H1 (cell line): ENCODE measurements at regions not wholly inside any gene's neighbourhood (a gene's known extent, or its start where the extent isn't known, plus 50 kb on each side); places are given as distances from the start of the nearest gene placed in this dataset.

Source experiments
- CTCF ChIA-PET: fragments of 300-600 bp; sonication (Branson Sonifier 250); formaldehyde crosslinking; loops from one replicate; lab custom pipeline; 2021; ENCODE audit not compliant: partially characterized antibody; lab: Charles Lee
- POLR2A ChIA-PET: fragments of 300-600 bp; sonication (Branson Sonifier 250); formaldehyde crosslinking; loops from one replicate; lab custom pipeline; 2021; ENCODE audit warnings: inconsistent platforms; ENCODE audit not compliant: partially characterized antibody; lab: Charles Lee
- DNase-seq, 2 experiments: peaks; one replicate each; pipeline versions ENCODE4 v3.0.0 to v3.0.0-alpha.2; 2010 to 2022; ENCODE audit warnings: low spot score in 2 of 2, low read depth in 1 of 2, mixed read lengths in 1 of 2
- FAIRE-seq: peaks from 2 replicates; lab custom pipeline; 2011; peaks lifted over from hg19 to GRCh38; lab: Jason Lieb, UNC
- H2AFZ ChIP-seq: 2 replicates; pipeline ENCODE4 v1.8.1; 2012; ENCODE audit warnings: low read length, inconsistent platforms
- H2AK5ac ChIP-seq: 2 replicates; pipeline ENCODE4 v1.6.1; 2013; ENCODE audit warnings: low read depth, low read length
- H2BK120ac ChIP-seq: replicated peaks from 2 replicates; pipeline ENCODE3; 2013; ENCODE audit warnings: low read depth, low read length, inconsistent platforms
- H2BK12ac ChIP-seq: 2 replicates; pipeline ENCODE4 v1.6.1; 2013; ENCODE audit warnings: low read depth, low read length
- H2BK15ac ChIP-seq: 2 replicates; pipeline ENCODE4 v1.6.1; 2013; ENCODE audit warnings: low read length
- H2BK20ac ChIP-seq: 2 replicates; pipeline ENCODE4 v1.6.1; 2013; ENCODE audit warnings: low read length
- H2BK5ac ChIP-seq: 2 replicates; pipeline ENCODE4 v1.6.1; 2013; ENCODE audit warnings: low read depth, low read length
- H3K14ac ChIP-seq: 2 replicates; pipeline ENCODE4 v1.6.1; 2013; ENCODE audit warnings: inconsistent platforms; ENCODE audit not compliant: insufficient read length
- H3K18ac ChIP-seq: 2 replicates; pipeline ENCODE4 v1.6.1; 2013; ENCODE audit warnings: low read length; ENCODE audit errors: extremely low read depth
- H3K23ac ChIP-seq: 2 replicates; pipeline ENCODE4 v1.6.1; 2013; ENCODE audit warnings: inconsistent platforms; ENCODE audit not compliant: insufficient read length
- H3K23me2 ChIP-seq: 2 replicates; pipeline ENCODE4 v1.6.1; 2013; ENCODE audit warnings: low read depth, low read length
- H3K27ac ChIP-seq: 2 replicates; pipeline ENCODE4 v1.6.1; 2011; ENCODE audit warnings: low read depth, low read length, inconsistent platforms
- H3K27me3 ChIP-seq, 4 experiments: replicated peaks in 1 of 4; 1 replicate in 1 of 4; 2 replicates in 3 of 4; pipeline versions ENCODE4 v1.6.1 to v1.8.1; 2011 to 2013; ENCODE audit warnings: low read length in 3 of 4, mild to moderate bottlenecking in 3 of 4, inconsistent platforms in 2 of 4, mixed read lengths in 2 of 4, moderate library complexity in 1 of 4; ENCODE audit not compliant: control insufficient read depth in 3 of 4, insufficient read depth in 3 of 4; ENCODE audit errors: extremely low read depth in 1 of 4
- H3K36me3 ChIP-seq, 4 experiments: 2 replicates each; pipeline versions ENCODE4 v1.6.1 to v1.8.1; 2011 to 2013; ENCODE audit warnings: mild to moderate bottlenecking in 4 of 4, low read length in 3 of 4, moderate library complexity in 2 of 4, control low read depth in 1 of 4, inconsistent platforms in 1 of 4; ENCODE audit not compliant: insufficient read depth in 4 of 4, control insufficient read depth in 2 of 4
- H3K4ac ChIP-seq: replicated peaks from 2 replicates; pipeline ENCODE3; 2013; ENCODE audit warnings: low read length, low read depth, mixed read lengths, inconsistent platforms; ENCODE audit not compliant: insufficient read length
- H3K4me1 ChIP-seq, 4 experiments: replicated peaks in 1 of 4; 1 replicate in 1 of 4; 2 replicates in 3 of 4; pipeline versions ENCODE4 v1.6.1 to v1.8.1; 2011 to 2013; ENCODE audit warnings: low read length in 3 of 4, inconsistent platforms in 2 of 4, mixed read lengths in 1 of 4; ENCODE audit not compliant: insufficient read depth in 4 of 4, control insufficient read depth in 3 of 4
- H3K4me2 ChIP-seq, 2 experiments: 2 replicates each; pipeline versions ENCODE4 v1.6.1 to v1.8.1; 2011 to 2013; ENCODE audit warnings: low read depth in 2 of 2, low read length in 2 of 2, control low read depth in 1 of 2, inconsistent platforms in 1 of 2, mild to moderate bottlenecking in 1 of 2; ENCODE audit not compliant: insufficient read depth in 1 of 2
- H3K4me3 ChIP-seq, 4 experiments: fragments of 200-600, 300-600 bp in 1 of 4; sonication (generic), shearing (Covaris generic), sonication (Bioruptor Twin) in 1 of 4; 2 replicates each; pipeline versions ENCODE4 v1.5.1 to v1.8.1; 2011 to 2016; ENCODE audit warnings: low read length in 4 of 4, low read depth in 3 of 4, control low read depth in 2 of 4, inconsistent platforms in 2 of 4, mild to moderate bottlenecking in 2 of 4, mixed read lengths in 1 of 4, moderate library complexity in 1 of 4; ENCODE audit not compliant: insufficient read depth in 2 of 4; ENCODE audit errors: extremely low read depth in 1 of 4
- H3K56ac ChIP-seq: replicated peaks from 2 replicates; pipeline ENCODE3; 2013; ENCODE audit warnings: low read depth, mild to moderate bottlenecking, mixed read lengths, low read length, inconsistent platforms; ENCODE audit not compliant: insufficient read length
- H3K79me1 ChIP-seq: 2 replicates; pipeline ENCODE4 v1.6.1; 2013; ENCODE audit warnings: low read depth, low read length, control low read depth
- H3K79me2 ChIP-seq, 2 experiments: 2 replicates each; pipeline versions ENCODE4 v1.6.1 to v1.8.1; 2012 to 2013; ENCODE audit warnings: low read length in 2 of 2, mild to moderate bottlenecking in 2 of 2, inconsistent platforms in 1 of 2; ENCODE audit not compliant: insufficient read depth in 2 of 2, control insufficient read depth in 1 of 2
- H3K9ac ChIP-seq, 4 experiments: replicated peaks in 1 of 4; 1 replicate in 1 of 4; 2 replicates in 3 of 4; pipeline versions ENCODE4 v1.6.1 to v1.8.1; 2011 to 2013; ENCODE audit warnings: low read depth in 3 of 4, low read length in 3 of 4, control low read depth in 2 of 4, mild to moderate bottlenecking in 2 of 4, moderate library complexity in 2 of 4, inconsistent platforms in 1 of 4; ENCODE audit errors: extremely low read depth in 1 of 4
- H3K9me3 ChIP-seq, 2 experiments: 2 replicates each; pipeline versions ENCODE4 v1.6.1 to v1.8.1; 2012 to 2013; ENCODE audit warnings: mild to moderate bottlenecking in 2 of 2, moderate library complexity in 2 of 2, control low read depth in 1 of 2, inconsistent platforms in 1 of 2, low read depth in 1 of 2, low read length in 1 of 2, mixed read lengths in 1 of 2; ENCODE audit not compliant: insufficient read depth in 2 of 2
- H4K20me1 ChIP-seq, 2 experiments: replicated peaks in 1 of 2; 2 replicates each; pipeline versions ENCODE3 to v1.8.1; 2011 to 2013; ENCODE audit warnings: inconsistent platforms in 2 of 2, low read length in 2 of 2, mild to moderate bottlenecking in 1 of 2; ENCODE audit not compliant: insufficient read depth in 2 of 2, control insufficient read depth in 1 of 2
- H4K5ac ChIP-seq: 2 replicates; pipeline ENCODE4 v1.6.1; 2013; ENCODE audit warnings: low read length, low read depth, mixed read lengths, inconsistent platforms; ENCODE audit not compliant: insufficient read length
- H4K8ac ChIP-seq: 2 replicates; pipeline ENCODE4 v1.8.0; 2013; ENCODE audit warnings: mild to moderate bottlenecking, moderate library complexity, low read length, inconsistent platforms; ENCODE audit not compliant: insufficient read depth; ENCODE audit errors: extremely low read depth
- H4K91ac ChIP-seq: replicated peaks from 2 replicates; pipeline ENCODE3; 2013; ENCODE audit warnings: low read length, mixed read lengths, inconsistent platforms; ENCODE audit not compliant: insufficient read length
- BACH1 ChIP-seq: IDR thresholded peaks from 2 replicates; pipeline ENCODE4 v1.6.1; 2012; ENCODE audit warnings: low read length, improper control_type of control experiment
- BCL11A ChIP-seq, 2 experiments: IDR thresholded peaks; one replicate each; pipeline ENCODE4 v1.6.1; 2011; ENCODE audit warnings: low read depth in 2 of 2, low read length in 2 of 2, mild to moderate bottlenecking in 2 of 2
- CHD1 ChIP-seq: IDR thresholded peaks from 2 replicates; pipeline ENCODE4 v1.6.1; 2012; ENCODE audit warnings: low read depth, low read length, improper control_type of control experiment
- EP300 ChIP-seq, 2 experiments: IDR thresholded peaks; 1 replicate in 1 of 2; 2 replicates in 1 of 2; pipeline ENCODE4 v1.6.1; 2011 to 2012; ENCODE audit warnings: low read depth in 2 of 2, low read length in 2 of 2, mild to moderate bottlenecking in 2 of 2, borderline replicate concordance in 1 of 2, inconsistent platforms in 1 of 2, moderate library complexity in 1 of 2
- GTF2F1 ChIP-seq: IDR thresholded peaks from 2 replicates; pipeline ENCODE4 v1.6.1; 2012; ENCODE audit warnings: low read depth, low read length, improper control_type of control experiment, borderline replicate concordance
- HDAC6 ChIP-seq: IDR thresholded peaks from one replicate; pipeline ENCODE4 v1.7.1; 2012; ENCODE audit warnings: low read depth, mild to moderate bottlenecking, inconsistent platforms, low read length, moderate library complexity
- KDM4A ChIP-seq: IDR thresholded peaks from one replicate; pipeline ENCODE4 v1.7.1; 2012; ENCODE audit warnings: low read depth, mild to moderate bottlenecking, moderate library complexity, low read length, inconsistent platforms; ENCODE audit not compliant: severe bottlenecking
- MAX ChIP-seq: IDR thresholded peaks from 2 replicates; pipeline ENCODE4 v1.6.1; 2012; ENCODE audit warnings: inconsistent platforms
- NRF1 ChIP-seq: IDR thresholded peaks from 2 replicates; pipeline ENCODE4 v1.6.1; 2011; ENCODE audit warnings: mild to moderate bottlenecking, low read depth, low read length, improper control_type of control experiment
- POLR2AphosphoS5 ChIP-seq: IDR thresholded peaks from 2 replicates; pipeline ENCODE4 v1.6.1; 2011; ENCODE audit warnings: low read depth, low read length
- POU5F1 ChIP-seq: IDR thresholded peaks from 2 replicates; pipeline ENCODE4 v1.6.1; 2011; ENCODE audit warnings: low read depth, mild to moderate bottlenecking, low read length, moderate library complexity
- RXRA ChIP-seq: IDR thresholded peaks from 2 replicates; pipeline ENCODE4 v1.6.1; 2011; ENCODE audit warnings: low read depth, mild to moderate bottlenecking, low read length, moderate library complexity; ENCODE audit not compliant: insufficient read depth
- TCF12 ChIP-seq: IDR thresholded peaks from 2 replicates; pipeline ENCODE4 v1.6.1; 2011; ENCODE audit warnings: low read depth, mild to moderate bottlenecking, low read length
- ZNF274 ChIP-seq: IDR thresholded peaks from 2 replicates; pipeline ENCODE4 v1.7.0; 2012; ENCODE audit warnings: low read length, borderline replicate concordance; ENCODE audit errors: extremely low read depth
- WGBS, 2 experiments: shearing (Covaris generic) in 1 of 2; methylation state at CpG; one replicate each; pipeline versions ENCODE4 v1.1.6 to v1.1.7; 2013 to 2015; ENCODE audit warnings: low lambda C conversion rate in 2 of 2, mixed read lengths in 2 of 2, inconsistent platforms in 1 of 2, low coverage in 1 of 2, missing lambda C conversion rate in 1 of 2; ENCODE audit not compliant: insufficient replicate concordance in 2 of 2, insufficient coverage in 1 of 2, insufficient read length in 1 of 2; ENCODE audit errors: extremely low coverage in 1 of 2, missing lambda C conversion rate in 1 of 2; 5-methylcytosine and 5-hydroxymethylcytosine counted together

- ChIA-PET POLR2A (no interaction called here), CTCF (no interaction called here)
- Histone ChIP-seq H3K23ac (no peak overlapping the region), H3K27me3 (no peaks in the 10 kb centered on the region), H3K4ac (no peak overlapping the region), H3K36me3 (no peaks in the 10 kb centered on the region), H2BK120ac (no peak overlapping the region), H4K91ac (no peak overlapping the region), H3K4me1 (no peaks in the 10 kb centered on the region), H3K4me2 (no peak overlapping the region), H3K79me1 (no peaks in the 10 kb centered on the region), H3K27ac (no peak overlapping the region), H2BK15ac (no peak overlapping the region), H3K79me2 (no peaks in the 10 kb centered on the region), H3K9ac (no peak overlapping the region), H3K18ac (no peak overlapping the region), H3K23me2 (no peaks in the 10 kb centered on the region), H4K8ac (no peak overlapping the region), H2AFZ (no peak overlapping the region), H3K4me3 (no peak overlapping the region), H3K9me3 (no peaks in the 10 kb centered on the region), H2AK5ac (no peak overlapping the region), H2BK5ac (no peak overlapping the region), H4K20me1 (no peaks in the 10 kb centered on the region), H2BK12ac (no peak overlapping the region), H3K14ac (no peak overlapping the region), H2BK20ac (no peak overlapping the region), H3K56ac (no peak overlapping the region), H4K5ac (no peak overlapping the region)
- TF ChIP-seq GTF2F1 (no peak), HDAC6 (no peak), ZNF274 (no peak), TCF12 (no peak), POLR2AphosphoS5 (no peak), KDM4A (no peak), MAX (no peak), CHD1 (no peak), BCL11A (IDR thresholded peaks at IDR 0.05; ENCODE audit: low read depth in 2 of 2, low read length in 2 of 2) (no peak), POU5F1 (no peak), RXRA (no peak), NRF1 (no peak), EP300 (IDR thresholded peaks at IDR 0.05; ENCODE audit: borderline replicate concordance in 1 of 2, low read depth in 2 of 2, low read length in 2 of 2) (no peak), BACH1 (no peak)
- DNase-seq (no peak), FAIRE-seq (no peak)
- 100% methylated on average over 1 of the region's 1 CpG; no CpG with 5 or more reads in 1 of the 2 experiments for WGBS, 2 experiments
Measured at GRCh38 chr5:125775896-125776295, 647.3 kb upstream of the GRAMD2B start.
